ENCODE measurements at regions not wholly inside any gene's neighbourhood (a gene's known extent, or its start where the extent isn't known, plus 50 kb on each side); places are given as distances from the start of the nearest gene placed in this dataset.

DNA sequence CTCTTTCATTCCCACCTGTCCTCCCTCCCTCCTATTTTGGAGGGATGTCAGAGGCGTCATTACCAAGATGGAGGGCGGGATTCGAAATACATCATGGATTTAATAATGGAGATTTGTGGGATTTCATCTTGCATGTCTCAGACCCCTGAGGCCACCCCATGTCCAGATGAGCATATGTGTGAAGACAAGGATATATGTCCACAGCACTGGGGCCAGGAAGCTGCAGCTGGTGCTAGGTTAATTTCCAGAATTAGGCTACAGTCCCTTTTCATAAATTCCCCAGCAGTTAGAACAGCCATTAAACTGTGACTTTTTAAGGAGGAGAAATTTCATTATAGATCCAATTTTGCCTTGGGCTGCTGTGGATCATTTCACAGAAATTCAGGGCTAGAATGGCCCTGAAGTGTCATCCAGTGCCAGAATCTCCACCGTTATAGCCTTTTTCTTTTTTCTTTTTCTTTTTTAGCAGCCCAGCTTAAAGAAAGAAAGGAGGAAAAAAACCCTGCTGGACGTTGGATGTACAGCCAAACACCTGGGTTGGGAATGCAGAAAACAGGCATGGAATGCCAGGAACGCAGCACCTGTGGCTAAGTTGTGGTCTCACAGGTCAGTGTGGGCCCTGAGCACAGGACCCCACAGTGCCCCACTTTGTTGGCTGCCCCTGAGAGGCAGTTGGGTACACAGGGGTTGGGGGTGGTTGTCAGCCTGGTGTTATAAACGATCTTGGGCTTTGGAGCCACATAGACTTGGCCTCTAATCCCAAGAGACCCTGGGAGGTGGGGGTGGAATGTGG, 50.2 kb upstream of the CXCL14 start:
- no peak for DNase-seq (ENCODE audit: low spot score)

Measured in iPS-NIHi11 (cell line).